CD14-positive monocyte (primary cell): ENCODE measurements at regions not wholly inside any gene's neighbourhood (a gene's known extent, or its start where the extent isn't known, plus 50 kb on each side); places are given as distances from the start of the nearest gene placed in this dataset.

Experiments used
- DNase-seq, 3 donors: peaks; one replicate each; pipeline ENCODE4 v3.0.0-alpha.2; 2011 to 2022
- H2AFZ ChIP-seq: 2 replicates; pipeline ENCODE4 v1.6.0; 2012; ENCODE audit warnings: mild to moderate bottlenecking, low read depth, low read length, inconsistent platforms; ENCODE audit not compliant: insufficient read depth, poor library complexity, severe bottlenecking
- H3K27ac ChIP-seq, 2 donors: 1 replicate in 1 of 2; 2 replicates in 1 of 2; pipeline ENCODE4 v1.5.1; 2012 to 2013; ENCODE audit warnings: low read length in 2 of 2, control low read depth in 1 of 2, inconsistent platforms in 1 of 2, low read depth in 1 of 2, mild to moderate bottlenecking in 1 of 2
- H3K27me3 ChIP-seq, 2 donors: one replicate each; pipeline versions ENCODE4 v1.6.0 to v1.6.1; 2011 to 2013; ENCODE audit warnings: low read length in 2 of 2; ENCODE audit not compliant: control insufficient read depth in 2 of 2, insufficient read depth in 2 of 2
- H3K36me3 ChIP-seq, 2 donors: replicated peaks in 1 of 2; 1 replicate in 1 of 2; 2 replicates in 1 of 2; pipeline versions ENCODE4 v1.5.1 to v1.6.1; 2012 to 2013; ENCODE audit warnings: low read length in 2 of 2, control low read depth in 1 of 2, inconsistent platforms in 1 of 2, mild to moderate bottlenecking in 1 of 2; ENCODE audit not compliant: insufficient read depth in 2 of 2, control insufficient read depth in 1 of 2
- H3K4me1 ChIP-seq, 2 donors: 1 replicate in 1 of 2; 2 replicates in 1 of 2; pipeline versions ENCODE4 v1.5.1 to v1.6.1; 2012 to 2013; ENCODE audit warnings: low read length in 2 of 2, control low read depth in 1 of 2, inconsistent platforms in 1 of 2, mild to moderate bottlenecking in 1 of 2, moderate library complexity in 1 of 2; ENCODE audit not compliant: insufficient read depth in 2 of 2, control insufficient read depth in 1 of 2
- H3K4me2 ChIP-seq: replicated peaks from 2 replicates; pipeline ENCODE3; 2012; ENCODE audit warnings: low read length, moderate library complexity, mild to moderate bottlenecking; ENCODE audit not compliant: poor library complexity, severe bottlenecking; ENCODE audit errors: extremely low read depth
- H3K4me3 ChIP-seq, 3 experiments: fragments of 200-600 bp in 1 of 3; sonication (generic) in 1 of 3; replicated peaks in 1 of 3; 1 replicate in 2 of 3; 2 replicates in 1 of 3; pipeline ENCODE4 v1.5.1; 2011 to 2013; ENCODE audit warnings: low read length in 3 of 3, mild to moderate bottlenecking in 3 of 3, control low read depth in 2 of 3, low read depth in 2 of 3, inconsistent platforms in 1 of 3, moderate library complexity in 1 of 3
- H3K79me2 ChIP-seq: 2 replicates; pipeline ENCODE4 v1.6.0; 2012; ENCODE audit warnings: mild to moderate bottlenecking, control low read depth, inconsistent platforms, low read length, moderate library complexity; ENCODE audit not compliant: insufficient read depth
- H3K9ac ChIP-seq: 2 replicates; pipeline ENCODE4 v1.6.0; 2017; ENCODE audit warnings: low read length, mild to moderate bottlenecking; ENCODE audit not compliant: insufficient read depth, poor library complexity, severe bottlenecking
- H3K9me3 ChIP-seq, 2 donors: replicated peaks in 1 of 2; 1 replicate in 1 of 2; 2 replicates in 1 of 2; pipeline versions ENCODE4 v1.5.1 to v1.6.1; 2012 to 2013; ENCODE audit warnings: low read length in 2 of 2, control low read depth in 1 of 2; ENCODE audit not compliant: control insufficient read depth in 1 of 2, insufficient read depth in 1 of 2
- H4K20me1 ChIP-seq: 2 replicates; pipeline ENCODE4 v1.6.0; 2012; ENCODE audit warnings: mild to moderate bottlenecking, low read length, control low read depth, moderate library complexity; ENCODE audit not compliant: insufficient read depth
- H3K27ac Mint-ChIP-seq, 7 donors: one replicate each; pipeline ENCODE4 v1.8.0; 2020; ENCODE audit warnings: mild to moderate bottlenecking in 7 of 7, mixed read lengths in 7 of 7, moderate library complexity in 6 of 7, inconsistent platforms in 2 of 7
- H3K27me3 Mint-ChIP-seq, 3 donors: one replicate each; pipeline ENCODE4 v1.8.0; 2021 to 2022; ENCODE audit warnings: low read depth in 3 of 3, mild to moderate bottlenecking in 3 of 3, mixed read lengths in 3 of 3, moderate library complexity in 3 of 3, inconsistent platforms in 1 of 3
- H3K36me3 Mint-ChIP-seq, 2 donors: one replicate each; pipeline ENCODE4 v1.8.0; 2020; ENCODE audit warnings: mixed read lengths in 2 of 2, inconsistent platforms in 1 of 2, mild to moderate bottlenecking in 1 of 2
- H3K4me1 Mint-ChIP-seq: one replicate; pipeline ENCODE4 v1.8.0; 2020; ENCODE audit warnings: mild to moderate bottlenecking, mixed read lengths
- H3K4me3 Mint-ChIP-seq, 2 donors: one replicate each; pipeline ENCODE4 v1.8.0; 2020; ENCODE audit warnings: mild to moderate bottlenecking in 2 of 2, mixed read lengths in 2 of 2, moderate library complexity in 1 of 2
- H3K9me3 Mint-ChIP-seq, 7 donors: one replicate each; pipeline ENCODE4 v1.8.0; 2020 to 2022; ENCODE audit warnings: mixed read lengths in 7 of 7, mild to moderate bottlenecking in 6 of 7, moderate library complexity in 6 of 7, inconsistent platforms in 2 of 7
- CTCF ChIP-seq: fragments of 200-600 bp; IDR thresholded peaks from one replicate; pipeline ENCODE4 v1.8.0; 2022; ENCODE audit warnings: antibody characterized with exemption, mild to moderate bottlenecking
- WGBS: methylation state at CpG from one replicate; pipeline ENCODE4 v1.1.5; 2013; ENCODE audit warnings: missing lambda C conversion rate; ENCODE audit not compliant: insufficient coverage; 5-methylcytosine and 5-hydroxymethylcytosine counted together
- intact Hi-C, 2 donors: fragments of 100-400 bp; cut with micrococcal nuclease; formaldehyde crosslinking; loops; one replicate each; pipeline versions ENCODE4 v1.15.0 to v1.15.1; 2023

- no peak for TF ChIP-seq CTCF
- intact Hi-C loops, result no loop called here
- Mint-ChIP-seq H3K27ac (no peak overlapping the region), H3K36me3 (no peaks in the 10 kb centered on the region), H3K4me1 (no peaks in the 10 kb centered on the region), H3K27me3 (no peaks in the 10 kb centered on the region), H3K4me3 (no peak overlapping the region), H3K9me3 (peaks cover 0 to 8% (median 5%) of the 10 kb centered on the region in 7 donors)
- Histone ChIP-seq H3K9ac (no peak overlapping the region), H2AFZ (no peak overlapping the region), H3K27ac (no peak overlapping the region), H3K4me1 (no peaks in the 10 kb centered on the region), H3K79me2 (no peaks in the 10 kb centered on the region), H3K36me3 (no peaks in the 10 kb centered on the region), H3K4me2 (no peak overlapping the region), H4K20me1 (no peaks in the 10 kb centered on the region), H3K9me3 (peaks cover 0 to 11% of the 10 kb centered on the region in 2 donors), H3K27me3 (no peaks in the 10 kb centered on the region), H3K4me3 (no peak overlapping the region)
- no peak for DNase-seq
- no CpG with 5 or more reads among the region's 1 CpG for WGBS
Measured at GRCh38 chr5:15234911-15235310, 265.1 kb upstream of the FBXL7 start.

GRCh38 chr5:15234366-15234765 is 265.6 kb upstream of the FBXL7 start:
- H3K36me3 Mint-ChIP-seq, result no peaks in the 10 kb centered on the region
- no peak overlapping the region for H3K4me3 ChIP-seq
- H3K9me3 ChIP-seq, result peaks cover 0 to 6% of the 10 kb centered on the region in 2 donors
- no peak for TF ChIP-seq CTCF
- no peak overlapping the region for H3K4me2 ChIP-seq
- no peak for DNase-seq
- H3K27me3 Mint-ChIP-seq, result no peaks in the 10 kb centered on the region
- H3K27ac ChIP-seq, result no peak overlapping the region
- no peaks in the 10 kb centered on the region for H3K79me2 ChIP-seq
- no peak overlapping the region for H3K9ac ChIP-seq
- H3K9me3 Mint-ChIP-seq, result peaks cover 0 to 7% (median 3%) of the 10 kb centered on the region in 7 donors
- WGBS, result no CpG with 5 or more reads among the region's 2 CpGs
- no peaks in the 10 kb centered on the region for H3K4me1 Mint-ChIP-seq
- intact Hi-C loops, result no loop called here
- no peak overlapping the region for H3K27ac Mint-ChIP-seq
- H3K36me3 ChIP-seq, result no peaks in the 10 kb centered on the region
- H3K4me3 Mint-ChIP-seq, result no peak overlapping the region
- H3K27me3 ChIP-seq, result no peaks in the 10 kb centered on the region
- H4K20me1 ChIP-seq, result no peaks in the 10 kb centered on the region
- no peak overlapping the region for H2AFZ ChIP-seq
- H3K4me1 ChIP-seq, result no peaks in the 10 kb centered on the region
